Mesodermal cell (in vitro differentiated cells): ENCODE measurements at regions not wholly inside any gene's neighbourhood (a gene's known extent, or its start where the extent isn't known, plus 50 kb on each side); places are given as distances from the start of the nearest gene placed in this dataset.

Experiments used
- H3K27ac ChIP-seq: 2 replicates; pipeline ENCODE4 v1.7.0; 2013; ENCODE audit warnings: mild to moderate bottlenecking, low read depth, low read length, moderate library complexity; ENCODE audit not compliant: severe bottlenecking
- H3K36me3 ChIP-seq: 2 replicates; pipeline ENCODE4 v1.7.1; 2013; ENCODE audit warnings: mild to moderate bottlenecking, low read length, moderate library complexity; ENCODE audit not compliant: control insufficient read depth, insufficient read depth
- H3K4me1 ChIP-seq: one replicate; pipeline ENCODE4 v1.7.1; 2013; ENCODE audit warnings: mild to moderate bottlenecking, low read length; ENCODE audit not compliant: insufficient read depth, control insufficient read depth, poor library complexity, severe bottlenecking
- H3K4me3 ChIP-seq: 2 replicates; pipeline ENCODE4 v1.7.0; 2013; ENCODE audit warnings: low read length, control low read depth, mild to moderate bottlenecking; ENCODE audit not compliant: insufficient read depth, poor library complexity, severe bottlenecking; ENCODE audit errors: extremely low read depth
- H3K9me3 ChIP-seq: 2 replicates; pipeline ENCODE4 v1.7.1; 2013; ENCODE audit warnings: mild to moderate bottlenecking, low read length, moderate library complexity; ENCODE audit not compliant: control insufficient read depth
- WGBS, 2 experiments: methylation state at CpG; one replicate each; pipeline ENCODE4 v1.1.5; 2013; ENCODE audit warnings: missing lambda C conversion rate in 2 of 2; ENCODE audit not compliant: insufficient coverage in 2 of 2; 5-methylcytosine and 5-hydroxymethylcytosine counted together

- H3K4me3 ChIP-seq: no peak overlapping the region
- no CpG with 5 or more reads among the region's 1 CpG for WGBS, 2 experiments
- H3K27ac ChIP-seq: no peak overlapping the region
- H3K9me3 ChIP-seq: no peaks in the 10 kb centered on the region
- H3K4me1 ChIP-seq: no peaks in the 10 kb centered on the region
- H3K36me3 ChIP-seq: no peaks in the 10 kb centered on the region
Observed at GRCh38 chr7:108686494-108686893, 116.8 kb downstream of the DNAJB9 start.

GRCh38 chr7:108697254-108697653 is 127.6 kb downstream of the DNAJB9 start:
- H3K36me3 ChIP-seq: no peaks in the 10 kb centered on the region
- no peak overlapping the region for H3K4me3 ChIP-seq
- H3K9me3 ChIP-seq: no peaks in the 10 kb centered on the region
- 100% methylated on average over 1 of the region's 4 CpGs; no CpG with 5 or more reads in 1 of the 2 experiments for WGBS, 2 experiments
- H3K27ac ChIP-seq: no peak overlapping the region
- H3K4me1 ChIP-seq: no peaks in the 10 kb centered on the region

GRCh38 chr7:108711611-108712010 is 141.9 kb downstream of the DNAJB9 start:
- Histone ChIP-seq H3K4me3 (no peak overlapping the region), H3K27ac (no peak overlapping the region), H3K4me1 (no peaks in the 10 kb centered on the region), H3K9me3 (no peaks in the 10 kb centered on the region), H3K36me3 (no peaks in the 10 kb centered on the region)

GRCh38 chr7:108716783-108717182 is 147.1 kb downstream of the DNAJB9 start:
- H3K27ac ChIP-seq: no peak overlapping the region
- H3K4me3 ChIP-seq: no peak overlapping the region
- H3K4me1 ChIP-seq: no peaks in the 10 kb centered on the region
- no peaks in the 10 kb centered on the region for H3K36me3 ChIP-seq
- no peaks in the 10 kb centered on the region for H3K9me3 ChIP-seq
- 100% methylated on average over 1 of the region's 1 CpG; no CpG with 5 or more reads in 1 of the 2 experiments for WGBS, 2 experiments

- H3K9me3 ChIP-seq: no peaks in the 10 kb centered on the region
- H3K4me3 ChIP-seq: no peak overlapping the region
- no peaks in the 10 kb centered on the region for H3K4me1 ChIP-seq
- no peaks in the 10 kb centered on the region for H3K36me3 ChIP-seq
- no peak overlapping the region for H3K27ac ChIP-seq
Observed at GRCh38 chr7:108717781-108718180, 148.1 kb downstream of the DNAJB9 start.

- Histone ChIP-seq H3K4me3 (no peak overlapping the region), H3K4me1 (no peaks in the 10 kb centered on the region), H3K36me3 (no peaks in the 10 kb centered on the region), H3K27ac (no peak overlapping the region), H3K9me3 (no peaks in the 10 kb centered on the region)
Observed at GRCh38 chr7:108719631-108720030, 150.0 kb downstream of the DNAJB9 start.

GRCh38 chr7:108722561-108722960 is 152.9 kb downstream of the DNAJB9 start:
- no CpG with 5 or more reads among the region's 1 CpG for WGBS, 2 experiments
- Histone ChIP-seq H3K4me1 (no peaks in the 10 kb centered on the region), H3K27ac (no peak overlapping the region), H3K4me3 (no peak overlapping the region), H3K36me3 (no peaks in the 10 kb centered on the region), H3K9me3 (no peaks in the 10 kb centered on the region)

- WGBS, 2 experiments: 65 to 72% methylated on average over 4 of the region's 4 CpGs
- H3K27ac ChIP-seq: no peak overlapping the region
Observed at GRCh38 chr7:108723381-108723814, 153.7 kb downstream of the DNAJB9 start.

GRCh38 chr7:108724251-108725100 is 154.8 kb downstream of the DNAJB9 start:
- Histone ChIP-seq H3K9me3 (no peaks in the 10 kb centered on the region), H3K27ac (no peak overlapping the region), H3K4me1 (no peaks in the 10 kb centered on the region), H3K4me3 (no peak overlapping the region), H3K36me3 (no peaks in the 10 kb centered on the region)
- 74 to 92% methylated on average over 2 of the region's 3 CpGs for WGBS, 2 experiments

More at GRCh38 chr7:108723381-108723814, 153.7 kb downstream of the DNAJB9 start:
- Histone ChIP-seq H3K9me3 (no peaks in the 10 kb centered on the region), H3K4me1 (no peaks in the 10 kb centered on the region), H3K4me3 (no peak overlapping the region), H3K36me3 (no peaks in the 10 kb centered on the region)

- Histone ChIP-seq H3K4me3 (no peak overlapping the region), H3K4me1 (no peaks in the 10 kb centered on the region), H3K27ac (no peak overlapping the region), H3K9me3 (no peaks in the 10 kb centered on the region), H3K36me3 (no peaks in the 10 kb centered on the region)
Observed at GRCh38 chr7:108735814-108736213, 166.1 kb downstream of the DNAJB9 start.

GRCh38 chr7:108736221-108736891 is 166.7 kb downstream of the DNAJB9 start:
- no peak overlapping the region for H3K4me3 ChIP-seq
- H3K9me3 ChIP-seq: no peaks in the 10 kb centered on the region
- H3K27ac ChIP-seq: no peak overlapping the region
- WGBS, 2 experiments: 39 to 100% methylated on average over 1 to 2 of the region's 2 CpGs
- no peaks in the 10 kb centered on the region for H3K4me1 ChIP-seq
- no peaks in the 10 kb centered on the region for H3K36me3 ChIP-seq
